HG03103 (cell line): ENCODE measurements at regions not wholly inside any gene's neighbourhood (a gene's known extent, or its start where the extent isn't known, plus 50 kb on each side); places are given as distances from the start of the nearest gene placed in this dataset.
"Not testable (repeated sequence)": the region's sequence is repeated elsewhere in the genome, so short reads cannot be mapped to it uniquely, and the experiment has no call there.

Experiments used
- ATAC-seq: cut with Tn5 transposase; IDR thresholded peaks from one replicate; pipeline ENCODE4 v1.9.1; 2021; ENCODE audit warnings: low read depth; ENCODE audit not compliant: unreplicated experiment

GRCh38 chr2:90028381-90029079 is 1337.1 kb downstream of the RPIA start:
- not testable (repeated sequence) for ATAC-seq

GRCh38 chr2:90029080-90029428 is 1337.6 kb downstream of the RPIA start:
- not testable (repeated sequence) for ATAC-seq

- ATAC-seq = not testable (repeated sequence)
These were observed 1340.8 kb downstream of the RPIA start for GRCh38 chr2:90032269-90032668.

- not testable (repeated sequence) for ATAC-seq
These were observed 1344.9 kb downstream of the RPIA start for GRCh38 chr2:90036335-90036734.

GRCh38 chr2:90039093-90039492 is 1347.6 kb downstream of the RPIA start:
- ATAC-seq = not testable (repeated sequence)

- not testable (repeated sequence) for ATAC-seq
These were observed 1356.3 kb downstream of the RPIA start for GRCh38 chr2:90047776-90048175.

- ATAC-seq = peak; percentile 78
These were observed 1360.7 kb downstream of the RPIA start for GRCh38 chr2:90052113-90052631.

- ATAC-seq = no peak
These were observed 1377.9 kb downstream of the RPIA start for GRCh38 chr2:90069290-90069894.

- no peak for ATAC-seq
These were observed 1384.8 kb downstream of the RPIA start for GRCh38 chr2:90076311-90076710.

GRCh38 chr2:90077948-90078347 is 1386.5 kb downstream of the RPIA start:
- ATAC-seq = no peak

GRCh38 chr2:90079374-90079773 is 1387.9 kb downstream of the RPIA start:
- ATAC-seq = no peak

- not testable (repeated sequence) for ATAC-seq
These were observed 1396.3 kb downstream of the RPIA start for GRCh38 chr2:90087792-90088191.

- not testable (repeated sequence) for ATAC-seq
These were observed 1402.2 kb downstream of the RPIA start for GRCh38 chr2:90093571-90094270.

GRCh38 chr2:90097617-90098016 is 1406.1 kb downstream of the RPIA start:
- not testable (repeated sequence) for ATAC-seq

GRCh38 chr2:90105142-90105541 is 1413.7 kb downstream of the RPIA start:
- not testable (repeated sequence) for ATAC-seq

- ATAC-seq = not testable (repeated sequence)
These were observed 1431.9 kb downstream of the RPIA start for GRCh38 chr2:90123409-90123808.

- not testable (repeated sequence) for ATAC-seq
These were observed 1447.6 kb downstream of the RPIA start for GRCh38 chr2:90139046-90139445.

GRCh38 chr2:90141558-90141957 is 1450.1 kb downstream of the RPIA start:
- not testable (repeated sequence) for ATAC-seq

- not testable (repeated sequence) for ATAC-seq
These were observed 1460.3 kb downstream of the RPIA start for GRCh38 chr2:90151805-90152204.

GRCh38 chr2:90170978-90171377 is 1479.5 kb downstream of the RPIA start:
- ATAC-seq = not testable (repeated sequence)

GRCh38 chr2:90173081-90173480 is 1481.6 kb downstream of the RPIA start:
- not testable (repeated sequence) for ATAC-seq
